GM12892 (cell line): ENCODE measurements at regions not wholly inside any gene's neighbourhood (a gene's known extent, or its start where the extent isn't known, plus 50 kb on each side); places are given as distances from the start of the nearest gene placed in this dataset.

Source experiments
- POLR2A ChIP-seq: IDR thresholded peaks from 2 replicates; pipeline ENCODE4 v1.6.1; 2011; ENCODE audit warnings: low read depth, low read length, control low read depth
- POLR2AphosphoS5 ChIP-seq: IDR thresholded peaks from 2 replicates; pipeline ENCODE4 v1.6.1; 2011; ENCODE audit warnings: low read depth, low read length, control low read depth
- TAF1 ChIP-seq: IDR thresholded peaks from 2 replicates; pipeline ENCODE4 v1.6.1; 2011; ENCODE audit warnings: low read depth, mild to moderate bottlenecking, control low read depth, low read length, borderline replicate concordance

DNA sequence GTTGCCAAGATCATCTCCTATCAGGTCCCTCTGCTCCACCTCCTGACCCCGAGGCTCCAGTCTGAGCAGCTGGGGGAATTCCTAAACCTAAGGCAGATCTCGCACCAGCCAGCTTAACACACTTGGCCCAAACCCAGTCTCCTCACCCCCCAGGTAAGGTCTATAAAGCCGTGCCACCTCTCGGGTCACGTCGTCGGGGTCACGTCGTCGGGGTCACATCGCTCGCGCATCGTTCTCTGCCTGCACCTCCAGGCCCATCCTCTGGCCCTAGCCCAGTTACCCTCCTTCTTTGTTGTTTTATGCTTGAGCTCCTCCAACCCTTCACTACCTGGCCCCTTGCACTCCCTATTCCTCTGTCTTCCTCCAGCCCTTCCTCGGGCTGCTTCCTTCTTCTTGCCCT lies 77.2 kb downstream of the CTSL start:
- no peak for TF ChIP-seq POLR2AphosphoS5
- no peak for TF ChIP-seq POLR2A
- TF ChIP-seq TAF1: no peak
